GM12891 (cell line): ENCODE measurements at regions not wholly inside any gene's neighbourhood (a gene's known extent, or its start where the extent isn't known, plus 50 kb on each side); places are given as distances from the start of the nearest gene placed in this dataset.
"Not testable (repeated sequence)": the region's sequence is repeated elsewhere in the genome, so short reads cannot be mapped to it uniquely, and the experiment has no call there.

Source experiments
- DNase-seq: peaks from one replicate; pipeline ENCODE4 v3.0.0; 2011; ENCODE audit warnings: low spot score; ENCODE audit not compliant: insufficient read length
- FAIRE-seq: peaks from 2 replicates; lab custom pipeline; 2011; peaks lifted over from hg19 to GRCh38; lab: Jason Lieb, UNC
- PAX5 ChIP-seq: IDR thresholded peaks from 2 replicates; pipeline ENCODE4 v1.6.1; 2011; ENCODE audit warnings: low read length, moderate library complexity, mild to moderate bottlenecking; ENCODE audit not compliant: insufficient read depth, severe bottlenecking
- POLR2A ChIP-seq: IDR thresholded peaks from 2 replicates; pipeline ENCODE4 v1.6.1; 2011; ENCODE audit warnings: low read depth, low read length, control low read depth
- POLR2AphosphoS5 ChIP-seq: IDR thresholded peaks from 2 replicates; pipeline ENCODE4 v1.6.1; 2011; ENCODE audit warnings: low read depth, low read length, control low read depth
- POU2F2 ChIP-seq: IDR thresholded peaks from 2 replicates; pipeline ENCODE4 v1.6.1; 2011; ENCODE audit warnings: low read depth, mild to moderate bottlenecking, control low read depth, low read length, moderate library complexity
- SPI1 ChIP-seq: IDR thresholded peaks from 2 replicates; pipeline ENCODE4 v1.6.1; 2011; ENCODE audit warnings: low read depth, low read length, control low read depth
- TAF1 ChIP-seq: IDR thresholded peaks from 2 replicates; pipeline ENCODE4 v1.6.1; 2011; ENCODE audit warnings: low read depth, low read length, control low read depth

- no peak for TF ChIP-seq POU2F2
- no peak for TF ChIP-seq PAX5
- TF ChIP-seq SPI1: no peak
- no peak for TF ChIP-seq TAF1
- TF ChIP-seq POLR2AphosphoS5: no peak
- no peak for TF ChIP-seq POLR2A
- FAIRE-seq: no peak
- no peak for DNase-seq
Observed at GRCh38 chr16:25571712-25572111, 120.0 kb upstream of the HS3ST4 start.

- FAIRE-seq: no peak
- no peak for DNase-seq
- no peak for TF ChIP-seq POLR2A
- no peak for TF ChIP-seq PAX5
- TF ChIP-seq TAF1: no peak
- TF ChIP-seq POLR2AphosphoS5: no peak
- no peak for TF ChIP-seq SPI1
- TF ChIP-seq POU2F2: no peak
Observed at GRCh38 chr16:25570131-25570530, 121.6 kb upstream of the HS3ST4 start.

GRCh38 chr16:25568991-25569390, 122.8 kb upstream of the HS3ST4 start:
- FAIRE-seq (no peak), DNase-seq (no peak)
- no peak for TF ChIP-seq SPI1
- no peak for TF ChIP-seq PAX5
- no peak for TF ChIP-seq POLR2A
- TF ChIP-seq POU2F2: no peak
- no peak for TF ChIP-seq TAF1
- TF ChIP-seq POLR2AphosphoS5: no peak

GRCh38 chr16:25566183-25566582, 125.6 kb upstream of the HS3ST4 start:
- no peak for FAIRE-seq
- DNase-seq: no peak
- TF ChIP-seq TAF1 (no peak), PAX5 (no peak), POU2F2 (no peak), POLR2AphosphoS5 (no peak), POLR2A (no peak), SPI1 (no peak)

GRCh38 chr16:25563700-25564099, 128.1 kb upstream of the HS3ST4 start:
- TF ChIP-seq POU2F2: no peak
- peak; percentile 65 for TF ChIP-seq SPI1
- FAIRE-seq: no peak
- DNase-seq: no peak

- not testable (repeated sequence) for FAIRE-seq, DNase-seq
Observed at GRCh38 chr16:25561723-25562122, 130.0 kb upstream of the HS3ST4 start.

GRCh38 chr16:25556968-25557312, 134.8 kb upstream of the HS3ST4 start:
- not testable (repeated sequence) for FAIRE-seq, DNase-seq

- FAIRE-seq: not testable (repeated sequence)
Observed at GRCh38 chr16:25556289-25556967, 135.3 kb upstream of the HS3ST4 start.

GRCh38 chr16:25553711-25554436, 137.9 kb upstream of the HS3ST4 start:
- TF ChIP-seq SPI1 (no peak), TAF1 (no peak), POLR2AphosphoS5 (no peak), POU2F2 (no peak), PAX5 (no peak), POLR2A (no peak)
- DNase-seq (no peak), FAIRE-seq (no peak)

More at GRCh38 chr16:25556289-25556967, 135.3 kb upstream of the HS3ST4 start:
- not testable (repeated sequence) for DNase-seq

- TF ChIP-seq TAF1 (no peak), SPI1 (no peak), POLR2A (no peak), POLR2AphosphoS5 (no peak), POU2F2 (no peak), PAX5 (no peak)
- DNase-seq: no peak
- no peak for FAIRE-seq
Observed at GRCh38 chr16:25550647-25551046, 141.1 kb upstream of the HS3ST4 start.

- TF ChIP-seq POU2F2 (no peak), POLR2A (no peak), PAX5 (no peak), POLR2AphosphoS5 (no peak), SPI1 (no peak), TAF1 (no peak)
- DNase-seq: no peak
- no peak for FAIRE-seq
Observed at GRCh38 chr16:25546791-25547190, 145.0 kb upstream of the HS3ST4 start.
